ENCODE measurements at regions not wholly inside any gene's neighbourhood (a gene's known extent, or its start where the extent isn't known, plus 50 kb on each side); places are given as distances from the start of the nearest gene placed in this dataset.

- H3K4me3 ChIP-seq (ENCODE audit: low read depth, low read length), result no peak overlapping the region
- no peak for DNase-seq (ENCODE audit: low read depth)
- no peak for TF ChIP-seq CTCF (IDR thresholded peaks at IDR 0.05; ENCODE audit: low read depth, low read length, missing control alignments)
Measured at GRCh38 chr6:133594652-133595110, 294.2 kb upstream of the TCF21 start.

GRCh38 chr6:133595111-133595761, 293.7 kb upstream of the TCF21 start:
- DNase-seq (ENCODE audit: low read depth), result no peak
- no peak overlapping the region for H3K4me3 ChIP-seq (ENCODE audit: low read depth, low read length)
- no peak for TF ChIP-seq CTCF (IDR thresholded peaks at IDR 0.05; ENCODE audit: low read depth, low read length, missing control alignments)

- no peak for DNase-seq (ENCODE audit: low read depth)
- H3K4me3 ChIP-seq (ENCODE audit: low read depth, low read length), result no peak overlapping the region
- TF ChIP-seq CTCF (IDR thresholded peaks at IDR 0.05; ENCODE audit: low read depth, low read length, missing control alignments), result no peak
Measured at GRCh38 chr6:133606852-133607251, 282.1 kb upstream of the TCF21 start.

GRCh38 chr6:133608620-133609019, 280.3 kb upstream of the TCF21 start:
- no peak for TF ChIP-seq CTCF (IDR thresholded peaks at IDR 0.05; ENCODE audit: low read depth, low read length, missing control alignments)
- no peak for DNase-seq (ENCODE audit: low read depth)

DNA sequence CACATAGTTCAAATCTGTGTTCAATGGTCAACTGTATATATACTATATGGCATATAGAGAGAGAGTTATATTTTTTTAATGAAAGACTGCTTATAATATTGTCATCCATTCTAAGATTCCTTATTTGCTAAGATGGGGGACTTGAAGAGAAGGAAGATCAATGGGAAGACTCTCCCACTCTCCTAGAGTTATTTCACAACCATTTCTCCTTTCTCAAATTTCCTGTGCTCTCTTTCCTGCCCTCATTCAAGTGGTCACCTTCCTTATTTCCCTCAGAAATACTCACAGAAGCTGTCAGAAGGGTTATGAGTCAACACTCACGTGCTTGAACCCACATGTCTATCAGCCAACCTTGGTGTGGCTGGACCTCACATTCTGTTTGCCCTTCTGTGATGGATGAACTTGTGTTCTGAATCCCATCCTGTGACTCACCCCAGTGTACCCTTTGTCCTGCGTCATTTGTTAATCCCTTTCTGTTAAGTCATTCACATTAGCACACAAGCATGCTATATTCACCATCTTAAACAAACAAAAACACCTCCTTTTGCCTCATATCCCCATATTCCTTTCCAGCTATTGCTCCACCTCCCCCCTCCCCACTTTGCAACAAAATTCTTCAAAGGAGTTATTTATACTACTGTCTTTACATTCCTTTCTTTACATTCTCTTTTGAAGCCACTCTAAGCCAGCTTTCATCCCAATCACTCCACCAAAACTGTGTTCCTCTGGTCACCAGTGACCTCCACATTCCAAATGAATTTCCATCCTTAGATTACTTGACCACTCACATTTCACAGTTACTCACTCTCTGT, 279.3 kb upstream of the TCF21 start:
- TF ChIP-seq CTCF (IDR thresholded peaks at IDR 0.05; ENCODE audit: low read depth, low read length, missing control alignments), result no peak
- no peak for DNase-seq (ENCODE audit: low read depth)
- no peak overlapping the region for H3K4me3 ChIP-seq (ENCODE audit: low read depth, low read length)

More at GRCh38 chr6:133608620-133609019, 280.3 kb upstream of the TCF21 start:
- no peak overlapping the region for H3K4me3 ChIP-seq (ENCODE audit: low read depth, low read length)

DNA sequence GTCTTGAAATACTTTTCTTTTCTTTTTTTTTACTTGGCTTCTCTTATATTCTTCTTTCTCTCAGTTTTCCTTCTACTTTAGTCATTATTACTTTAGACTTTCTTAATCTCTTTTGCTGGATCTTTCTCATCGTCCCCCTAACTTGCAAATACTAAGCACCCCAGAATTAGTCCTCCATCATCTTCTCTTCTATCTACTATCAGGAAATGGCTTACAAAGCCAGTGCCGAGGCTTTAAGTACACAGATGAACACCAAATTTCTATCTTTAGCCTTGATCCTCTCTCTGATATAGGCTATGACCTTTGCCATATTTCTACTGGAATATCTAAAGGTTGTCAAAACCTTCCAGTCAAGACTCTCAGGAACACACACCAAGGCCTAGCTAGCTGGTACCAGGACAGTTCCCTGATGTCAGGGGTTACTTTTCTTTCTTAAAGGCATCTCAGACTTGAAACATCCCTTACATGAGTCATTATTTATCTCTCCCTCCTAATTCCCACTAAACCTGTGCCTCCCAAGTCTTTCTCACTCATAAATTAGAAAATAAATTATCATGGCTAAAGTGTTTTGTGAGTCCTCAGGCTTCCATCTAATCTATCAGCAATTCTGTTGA, 278.6 kb upstream of the TCF21 start:
- no peak overlapping the region for H3K4me3 ChIP-seq (ENCODE audit: low read depth, low read length)
- DNase-seq (ENCODE audit: low read depth), result no peak
- no peak for TF ChIP-seq CTCF (IDR thresholded peaks at IDR 0.05; ENCODE audit: low read depth, low read length, missing control alignments)

Measured in GM12864 (cell line).